ENCODE measurements at regions not wholly inside any gene's neighbourhood (a gene's known extent, or its start where the extent isn't known, plus 50 kb on each side); places are given as distances from the start of the nearest gene placed in this dataset.

GRCh38 chr11:92594251-92594650, 369.6 kb downstream of the FAT3 start:
- Histone ChIP-seq H4K20me1 (ENCODE audit: insufficient read depth) (no peaks in the 10 kb centered on the region), H3K79me2 (replicated peaks; ENCODE audit: insufficient read depth, low read length) (no peaks in the 10 kb centered on the region), H3K9ac (ENCODE audit: low read length) (peak overlapping the region; percentile 24), H3K4me3 (ENCODE audit: low read length) (no peak overlapping the region), H3K9me3 (ENCODE audit: low read length) (no peaks in the 10 kb centered on the region), H2AFZ (ENCODE audit: low read depth, low read length) (no peak overlapping the region), H3F3A (ENCODE audit: insufficient read depth, low read length, poor library complexity, severe bottlenecking) (no peaks in the 10 kb centered on the region), H3K9me2 (ENCODE audit: insufficient read depth, low read length) (no peaks in the 10 kb centered on the region), H3K36me3 (ENCODE audit: insufficient read depth, low read length) (no peaks in the 10 kb centered on the region), H3K27ac (ENCODE audit: low read length) (peak overlapping the region; percentile 61), H3K27me3 (ENCODE audit: insufficient read depth, low read depth, low read length) (no peaks in the 10 kb centered on the region), H3K4me2 (ENCODE audit: low read length) (no peak overlapping the region)
- TF ChIP-seq SMC3 (conservative IDR thresholded peaks at IDR 0.05; ENCODE audit: poor library complexity): no peak
- TF ChIP-seq EZH2 (IDR thresholded peaks at IDR 0.05; ENCODE audit: borderline replicate concordance, insufficient read depth, low read length, poor library complexity, severe bottlenecking): no peak
- TF ChIP-seq CTCF (IDR thresholded peaks at IDR 0.05; ENCODE audit: poor library complexity, severe bottlenecking): no peak
- no peak for TF ChIP-seq RAD21 (conservative IDR thresholded peaks at IDR 0.05)
- no peak for TF ChIP-seq POLR2AphosphoS5 (IDR thresholded peaks at IDR 0.05)
- TF ChIP-seq REST (IDR thresholded peaks at IDR 0.05; ENCODE audit: borderline replicate concordance): no peak
- no peak for TF ChIP-seq MXI1 (conservative IDR thresholded peaks at IDR 0.05; ENCODE audit: poor library complexity, severe bottlenecking)
- no peak for TF ChIP-seq TAF1 (IDR thresholded peaks at IDR 0.05; ENCODE audit: low read depth)
- TF ChIP-seq EP300 (conservative IDR thresholded peaks at IDR 0.05; ENCODE audit: poor library complexity, severe bottlenecking): no peak

- H3K4me2 ChIP-seq (ENCODE audit: low read length): no peak overlapping the region
- no peak overlapping the region for H2AFZ ChIP-seq (ENCODE audit: low read depth, low read length)
- no peaks in the 10 kb centered on the region for H3K36me3 ChIP-seq (ENCODE audit: insufficient read depth, low read length)
- TF ChIP-seq EP300 (conservative IDR thresholded peaks at IDR 0.05; ENCODE audit: poor library complexity, severe bottlenecking) (peak; percentile 71), SMC3 (conservative IDR thresholded peaks at IDR 0.05; ENCODE audit: poor library complexity) (peak; percentile 39), REST (IDR thresholded peaks at IDR 0.05; ENCODE audit: borderline replicate concordance) (no peak), POLR2AphosphoS5 (IDR thresholded peaks at IDR 0.05) (peak; percentile 33), EZH2 (IDR thresholded peaks at IDR 0.05; ENCODE audit: borderline replicate concordance, insufficient read depth, low read length, poor library complexity, severe bottlenecking) (no peak), TAF1 (IDR thresholded peaks at IDR 0.05; ENCODE audit: low read depth) (no peak), RAD21 (conservative IDR thresholded peaks at IDR 0.05) (peak; percentile 21), CTCF (IDR thresholded peaks at IDR 0.05; ENCODE audit: poor library complexity, severe bottlenecking) (no peak), MXI1 (conservative IDR thresholded peaks at IDR 0.05; ENCODE audit: poor library complexity, severe bottlenecking) (peak; percentile 69)
- H3K27ac ChIP-seq (ENCODE audit: low read length): peak overlapping the region; percentile 61
- no peaks in the 10 kb centered on the region for H3K9me2 ChIP-seq (ENCODE audit: insufficient read depth, low read length)
- H3K9me3 ChIP-seq (ENCODE audit: low read length): no peaks in the 10 kb centered on the region
- H3K27me3 ChIP-seq (ENCODE audit: insufficient read depth, low read depth, low read length): no peaks in the 10 kb centered on the region
- H3K4me3 ChIP-seq (ENCODE audit: low read length): no peak overlapping the region
- no peaks in the 10 kb centered on the region for H3F3A ChIP-seq (ENCODE audit: insufficient read depth, low read length, poor library complexity, severe bottlenecking)
- no peak overlapping the region for H3K9ac ChIP-seq (ENCODE audit: low read length)
- no peaks in the 10 kb centered on the region for H4K20me1 ChIP-seq (ENCODE audit: insufficient read depth)
- no peaks in the 10 kb centered on the region for H3K79me2 ChIP-seq (replicated peaks; ENCODE audit: insufficient read depth, low read length)
These were observed 370.4 kb downstream of the FAT3 start for GRCh38 chr11:92595052-92595451.

Measured in neural cell (in vitro differentiated cells).